MM.1S (cell line): ENCODE measurements at regions not wholly inside any gene's neighbourhood (a gene's known extent, or its start where the extent isn't known, plus 50 kb on each side); places are given as distances from the start of the nearest gene placed in this dataset.
"Not testable (repeated sequence)": the region's sequence is repeated elsewhere in the genome, so short reads cannot be mapped to it uniquely, and the experiment has no call there.

ENCODE experiments used
- DNase-seq: peaks from one replicate; pipeline ENCODE4 v3.0.0-alpha.2; 2015
- H2AFZ ChIP-seq: fragments of 300-600 bp; sonication (generic); 2 replicates; pipeline ENCODE4 v1.6.0; 2016; ENCODE audit warnings: antibody characterized with exemption, low read length
- H3F3A ChIP-seq: fragments of 300-600 bp; sonication (generic); 2 replicates; pipeline ENCODE4 v1.6.1; 2016; ENCODE audit warnings: mild to moderate bottlenecking, antibody characterized with exemption, low read length, moderate library complexity, mixed read lengths; ENCODE audit not compliant: insufficient read depth
- H3K27ac ChIP-seq: fragments of 300-600 bp; sonication (generic); 2 replicates; pipeline ENCODE4 v1.5.1; 2016; ENCODE audit warnings: mild to moderate bottlenecking, low read length
- H3K27me3 ChIP-seq: fragments of 300-600 bp; sonication (generic); replicated peaks from 2 replicates; pipeline ENCODE4 v1.6.0; 2016; ENCODE audit warnings: low read length; ENCODE audit not compliant: insufficient read depth
- H3K36me3 ChIP-seq: fragments of 300-600 bp; sonication (generic); replicated peaks from 2 replicates; pipeline ENCODE4 v1.6.1; 2016; ENCODE audit warnings: mild to moderate bottlenecking, low read length, mixed read lengths; ENCODE audit not compliant: insufficient read depth
- H3K4me1 ChIP-seq: fragments of 300-600 bp; sonication (generic); 2 replicates; pipeline ENCODE4 v1.6.1; 2016; ENCODE audit warnings: low read length, mixed read lengths
- H3K4me2 ChIP-seq: fragments of 300-600 bp; sonication (generic); 2 replicates; pipeline ENCODE4 v1.6.0; 2016; ENCODE audit warnings: low read depth, low read length
- H3K4me3 ChIP-seq: fragments of 300-600 bp; sonication (generic); 2 replicates; pipeline ENCODE4 v1.5.1; 2016; ENCODE audit warnings: low read length, mixed read lengths
- H3K79me2 ChIP-seq: fragments of 300-600 bp; sonication (generic); 2 replicates; pipeline ENCODE4 v1.6.1; 2016; ENCODE audit warnings: mixed run types, low read length, mixed read lengths
- H3K9ac ChIP-seq: fragments of 300-600 bp; sonication (generic); 2 replicates; pipeline ENCODE4 v1.6.1; 2016; ENCODE audit warnings: low read length, mixed read lengths
- H3K9me2 ChIP-seq: fragments of 300-600 bp; sonication (generic); replicated peaks from 2 replicates; pipeline ENCODE4 v1.6.1; 2016; ENCODE audit warnings: mild to moderate bottlenecking, low read length, mixed read lengths; ENCODE audit not compliant: insufficient read depth
- H3K9me3 ChIP-seq: fragments of 300-600 bp; sonication (generic); replicated peaks from 2 replicates; pipeline ENCODE4 v1.6.1; 2016; ENCODE audit warnings: mild to moderate bottlenecking, low read length, mixed read lengths; ENCODE audit not compliant: insufficient read depth
- H4K20me1 ChIP-seq: fragments of 300-600 bp; sonication (generic); 2 replicates; pipeline ENCODE4 v1.6.1; 2016; ENCODE audit warnings: mild to moderate bottlenecking, low read length, moderate library complexity, mixed read lengths; ENCODE audit not compliant: insufficient read depth
- EZH2 ChIP-seq: fragments of 300-600 bp; sonication (generic); optimal IDR thresholded peaks from 2 replicates; pipeline ENCODE3; 2017; ENCODE audit warnings: low read depth, mild to moderate bottlenecking, antibody characterized with exemption, low read length, mixed read lengths
- EZH2phosphoT487 ChIP-seq: fragments of 300-600 bp; sonication (generic); IDR thresholded peaks from 2 replicates; pipeline ENCODE4 v1.6.1; 2018; ENCODE audit warnings: antibody characterized with exemption, low read length
- TF ChIP-seq, protein P1 (sequence below): fragments of 300-600 bp; sonication (generic); IDR thresholded peaks from 2 replicates; pipeline ENCODE4 v1.5.1; 2016; ENCODE audit warnings: antibody characterized with exemption, low read length, mixed read lengths

DNA sequence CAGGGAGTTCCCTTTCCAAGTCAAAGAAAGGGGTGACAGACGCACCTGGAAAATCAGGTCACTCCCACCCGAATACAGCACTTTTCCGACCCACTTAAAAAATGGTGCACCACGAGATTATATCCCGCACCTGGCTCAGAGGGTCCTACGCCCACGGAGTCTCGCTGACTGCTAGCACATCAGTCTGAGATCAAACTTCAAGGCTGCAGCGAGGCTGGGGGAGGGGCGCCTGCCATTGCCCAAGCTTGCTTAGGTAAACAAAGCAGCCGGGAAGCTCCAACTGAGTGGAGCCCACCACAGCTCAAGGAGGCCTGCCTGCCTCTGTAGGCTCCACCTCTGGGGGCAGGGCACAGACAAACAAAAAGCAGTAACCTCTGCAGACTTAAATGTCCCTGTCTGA lies 277.8 kb upstream of the ARHGAP42 start:
- H3K36me3 ChIP-seq, H3K9ac ChIP-seq, H2AFZ ChIP-seq, H3K79me2 ChIP-seq, H3K27me3 ChIP-seq, H3K9me3 ChIP-seq, H3F3A ChIP-seq, H3K4me2 ChIP-seq, DNase-seq, H3K27ac ChIP-seq, H3K4me3 ChIP-seq, H4K20me1 ChIP-seq, H3K4me1 ChIP-seq, H3K9me2 ChIP-seq: not testable (repeated sequence)

DNA sequence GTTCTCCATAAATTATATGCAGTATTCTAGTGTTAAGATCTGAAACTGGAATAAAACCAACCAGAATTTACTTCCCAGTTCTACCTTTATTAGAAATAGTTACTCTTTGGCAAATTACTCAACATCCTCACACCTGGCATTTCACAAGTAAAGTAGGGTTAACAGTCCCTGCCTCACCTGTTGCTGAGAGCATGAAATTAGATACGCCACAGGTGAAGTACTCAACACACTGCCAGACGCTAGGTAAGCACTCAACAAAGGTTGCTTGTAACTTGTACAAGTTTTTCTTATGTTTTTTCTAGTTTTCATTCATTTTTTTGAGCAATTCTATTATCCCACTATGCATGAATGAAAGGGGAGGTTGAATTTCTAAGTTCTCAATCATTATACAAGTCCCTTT lies 267.6 kb upstream of the ARHGAP42 start:
- Histone ChIP-seq H3K27ac (no peak overlapping the region), H3K4me1 (no peaks in the 10 kb centered on the region), H3K9me2 (no peaks in the 10 kb centered on the region), H3K9ac (no peak overlapping the region), H3F3A (no peaks in the 10 kb centered on the region), H3K36me3 (no peaks in the 10 kb centered on the region), H2AFZ (no peak overlapping the region), H3K4me3 (no peak overlapping the region), H3K4me2 (no peak overlapping the region), H3K27me3 (no peaks in the 10 kb centered on the region), H3K79me2 (no peaks in the 10 kb centered on the region), H3K9me3 (no peaks in the 10 kb centered on the region), H4K20me1 (no peaks in the 10 kb centered on the region)
- no peak for DNase-seq
- TF ChIP-seq EZH2 (no peak), EZH2phosphoT487 (no peak)
- TF ChIP-seq, protein P1, sequence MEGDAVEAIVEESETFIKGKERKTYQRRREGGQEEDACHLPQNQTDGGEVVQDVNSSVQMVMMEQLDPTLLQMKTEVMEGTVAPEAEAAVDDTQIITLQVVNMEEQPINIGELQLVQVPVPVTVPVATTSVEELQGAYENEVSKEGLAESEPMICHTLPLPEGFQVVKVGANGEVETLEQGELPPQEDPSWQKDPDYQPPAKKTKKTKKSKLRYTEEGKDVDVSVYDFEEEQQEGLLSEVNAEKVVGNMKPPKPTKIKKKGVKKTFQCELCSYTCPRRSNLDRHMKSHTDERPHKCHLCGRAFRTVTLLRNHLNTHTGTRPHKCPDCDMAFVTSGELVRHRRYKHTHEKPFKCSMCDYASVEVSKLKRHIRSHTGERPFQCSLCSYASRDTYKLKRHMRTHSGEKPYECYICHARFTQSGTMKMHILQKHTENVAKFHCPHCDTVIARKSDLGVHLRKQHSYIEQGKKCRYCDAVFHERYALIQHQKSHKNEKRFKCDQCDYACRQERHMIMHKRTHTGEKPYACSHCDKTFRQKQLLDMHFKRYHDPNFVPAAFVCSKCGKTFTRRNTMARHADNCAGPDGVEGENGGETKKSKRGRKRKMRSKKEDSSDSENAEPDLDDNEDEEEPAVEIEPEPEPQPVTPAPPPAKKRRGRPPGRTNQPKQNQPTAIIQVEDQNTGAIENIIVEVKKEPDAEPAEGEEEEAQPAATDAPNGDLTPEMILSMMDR, result no peak

DNA sequence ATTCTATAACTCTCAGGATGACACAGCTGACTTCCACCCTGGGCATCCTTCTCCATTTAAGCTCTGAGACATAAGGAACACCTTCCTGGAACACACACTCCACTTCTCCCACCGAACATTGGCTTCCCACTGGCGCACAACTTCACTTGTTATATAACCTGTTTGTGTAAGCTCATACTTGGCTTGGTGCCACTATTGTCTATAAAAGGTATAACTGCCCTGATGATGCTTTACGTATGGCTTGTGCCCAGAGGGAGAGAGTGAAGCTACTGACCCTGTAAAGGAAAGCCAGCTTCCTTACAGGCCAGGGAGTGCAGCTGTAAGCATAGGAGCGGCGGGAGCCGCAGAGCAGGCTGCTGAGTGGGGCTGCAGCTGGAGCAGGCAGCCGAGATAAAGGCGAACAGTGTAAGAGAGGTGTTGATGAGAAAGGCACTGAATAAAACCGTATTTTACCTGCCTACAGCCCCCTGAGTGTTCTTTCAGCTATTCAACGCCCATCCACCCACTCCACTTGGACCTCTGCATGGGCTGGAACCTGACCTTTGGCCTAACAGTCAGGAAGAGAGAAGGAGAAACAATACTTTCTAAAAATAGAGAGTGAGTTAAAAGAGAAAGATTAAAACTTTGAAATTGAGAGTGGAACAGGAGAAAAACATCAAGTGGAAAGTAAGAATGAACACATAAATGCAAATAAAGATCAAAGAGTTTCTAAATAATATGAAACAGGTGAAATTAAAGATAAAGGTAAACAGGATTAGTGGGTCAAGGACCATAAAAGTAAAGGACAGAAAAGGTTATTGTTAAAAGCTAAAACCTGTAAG lies 252.1 kb upstream of the ARHGAP42 start:
- no peaks in the 10 kb centered on the region for H3K9me3 ChIP-seq

DNA sequence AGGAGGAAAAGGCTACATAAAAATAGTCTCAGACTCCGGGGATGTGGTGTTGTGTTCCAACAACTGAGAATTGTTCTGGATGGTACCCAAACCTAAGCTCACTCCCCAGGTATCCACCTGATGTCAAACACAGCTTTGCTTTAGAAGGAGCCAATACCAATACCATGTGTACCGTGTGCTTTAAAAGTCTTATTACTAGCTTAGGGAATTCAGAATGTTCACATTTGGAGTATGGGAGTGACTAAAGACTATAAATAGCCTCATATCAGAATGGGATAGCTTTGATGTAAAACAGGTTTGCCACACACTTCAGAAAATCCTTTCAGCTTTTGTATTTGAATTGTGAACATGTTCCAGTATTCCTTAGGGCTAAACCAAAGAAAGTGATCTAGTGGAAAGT lies 248.7 kb upstream of the ARHGAP42 start:
- H3K4me2 ChIP-seq, result no peak overlapping the region
- H3F3A ChIP-seq, result no peaks in the 10 kb centered on the region
- no peak for DNase-seq
- H3K9me3 ChIP-seq, result no peaks in the 10 kb centered on the region
- no peaks in the 10 kb centered on the region for H3K36me3 ChIP-seq
- no peaks in the 10 kb centered on the region for H3K79me2 ChIP-seq
- no peaks in the 10 kb centered on the region for H3K4me1 ChIP-seq
- no peaks in the 10 kb centered on the region for H4K20me1 ChIP-seq
- no peaks in the 10 kb centered on the region for H3K27me3 ChIP-seq
- no peak overlapping the region for H2AFZ ChIP-seq
- H3K4me3 ChIP-seq, result no peak overlapping the region
- TF ChIP-seq EZH2phosphoT487 (no peak), EZH2 (no peak)
- TF ChIP-seq, protein P1, result no peak
- H3K27ac ChIP-seq, result no peak overlapping the region
- H3K9ac ChIP-seq, result no peak overlapping the region
- no peaks in the 10 kb centered on the region for H3K9me2 ChIP-seq

More for the DNA sequence above, 252.1 kb upstream of the ARHGAP42 start:
- Histone ChIP-seq H3K27me3 (no peaks in the 10 kb centered on the region), H3K4me1 (no peaks in the 10 kb centered on the region), H3K4me2 (no peak overlapping the region), H4K20me1 (no peaks in the 10 kb centered on the region), H3K4me3 (no peak overlapping the region), H3K79me2 (no peaks in the 10 kb centered on the region), H3F3A (no peaks in the 10 kb centered on the region), H3K9ac (no peak overlapping the region), H3K9me2 (no peaks in the 10 kb centered on the region), H3K27ac (no peak overlapping the region), H2AFZ (no peak overlapping the region), H3K36me3 (no peaks in the 10 kb centered on the region)
- no peak for DNase-seq
- TF ChIP-seq EZH2 (no peak), EZH2phosphoT487 (no peak)
- TF ChIP-seq, protein P1, result no peak
